GM12878 (cell line): ENCODE measurements at regions not wholly inside any gene's neighbourhood (a gene's known extent, or its start where the extent isn't known, plus 50 kb on each side); places are given as distances from the start of the nearest gene placed in this dataset.

Experiments used
- ATAC-seq: fragments of 200-7000 bp; cut with Tn5 transposase; 3 replicates; pipeline ENCODE4 v1.9.1; 2020; ENCODE audit warnings: mild to moderate bottlenecking, moderate library complexity
- BruUV-seq: library from RNA; stranded (reverse); fragments of 400-500 nt; replicated peaks from 2 replicates; lab custom pipeline; 2021; lab: Mats Ljungman, UMichigan
- CTCF ChIA-PET: fragments of 300-600 bp; sonication (Branson Sonifier 250); formaldehyde crosslinking; extraction: SDS; loops from one replicate; lab custom pipeline; 2021; ENCODE audit warnings: inconsistent platforms; lab: Yijun Ruan, JAX
- POLR2A ChIA-PET: fragments of 350-600 bp; formaldehyde crosslinking; extraction: SDS; loops from one replicate; lab custom pipeline; 2021; ENCODE audit warnings: inconsistent platforms; lab: Charles Lee
- RAD21 ChIA-PET: fragments of 300-600 bp; sonication (Branson Sonifier 250); formaldehyde crosslinking; loops from one replicate; lab custom pipeline; 2023; ENCODE audit warnings: antibody characterized with exemption; ENCODE audit not compliant: unreplicated experiment; lab: Charles Lee
- SMC1A ChIA-PET: fragments of 300-600 bp; sonication (Branson Sonifier 250); formaldehyde crosslinking; loops from one replicate; lab custom pipeline; 2023; ENCODE audit not compliant: unreplicated experiment, uncharacterized antibody; lab: Charles Lee
- DNase-seq: peaks from one replicate; pipeline ENCODE4 v3.0.0-alpha.2; 2011; ENCODE audit warnings: low read depth, low spot score
- FAIRE-seq: peaks from 3 replicates; lab custom pipeline; 2011; peaks lifted over from hg19 to GRCh38; lab: Jason Lieb, UNC
- H2AFZ ChIP-seq: 2 replicates; pipeline ENCODE4 v1.6.0; 2011; ENCODE audit warnings: low read depth, low read length, control low read depth; ENCODE audit not compliant: control insufficient read depth
- H3K27ac ChIP-seq: 2 replicates; pipeline ENCODE4 v1.5.1; 2011; ENCODE audit warnings: control low read depth; ENCODE audit not compliant: control insufficient read depth, insufficient read depth
- H3K27me3 ChIP-seq, 2 experiments: replicated peaks in 1 of 2; 2 replicates each; pipeline versions ENCODE4 v1.6.0 to v1.6.1; 2011; ENCODE audit warnings: low read length in 1 of 2; ENCODE audit not compliant: control insufficient read depth in 2 of 2, insufficient read depth in 2 of 2
- H3K36me3 ChIP-seq, 2 experiments: 2 replicates each; pipeline ENCODE4 v1.5.1; 2011; ENCODE audit warnings: low read length in 1 of 2; ENCODE audit not compliant: control insufficient read depth in 2 of 2, insufficient read depth in 2 of 2
- H3K4me1 ChIP-seq: 2 replicates; pipeline ENCODE4 v1.6.1; 2011; ENCODE audit warnings: mild to moderate bottlenecking, low read length, moderate library complexity, mixed read lengths; ENCODE audit not compliant: control insufficient read depth, insufficient read depth
- H3K4me2 ChIP-seq: 2 replicates; pipeline ENCODE4 v1.6.0; 2011; ENCODE audit warnings: control low read depth; ENCODE audit not compliant: control insufficient read depth, insufficient read depth
- H3K4me3 ChIP-seq: fragments of 200-600 bp; sonication (generic); 2 replicates; pipeline ENCODE4 v1.5.1; 2016
- H3K79me2 ChIP-seq: 2 replicates; pipeline ENCODE4 v1.6.0; 2011; ENCODE audit warnings: low read length; ENCODE audit not compliant: control insufficient read depth, insufficient read depth
- H3K9ac ChIP-seq: 2 replicates; pipeline ENCODE4 v1.8.0; 2011; ENCODE audit warnings: low read length, control low read depth, mixed read lengths; ENCODE audit not compliant: control insufficient read depth, insufficient read depth
- H3K9me3 ChIP-seq: replicated peaks from 3 replicates; pipeline ENCODE4 v1.5.1; 2011; ENCODE audit warnings: mild to moderate bottlenecking, low read length; ENCODE audit not compliant: control insufficient read depth, insufficient read depth
- H4K20me1 ChIP-seq: 2 replicates; pipeline ENCODE4 v1.6.0; 2011; ENCODE audit not compliant: control insufficient read depth, insufficient read depth
- BCL3 ChIP-seq: IDR thresholded peaks from 2 replicates; pipeline ENCODE4 v1.6.1; 2011; ENCODE audit warnings: borderline replicate concordance, low read depth, mild to moderate bottlenecking, moderate library complexity, low read length; ENCODE audit not compliant: insufficient read depth, poor library complexity, severe bottlenecking
- CHD2 ChIP-seq: IDR thresholded peaks from 2 replicates; pipeline ENCODE4 v1.6.1; 2011; ENCODE audit warnings: low read depth, low read length, improper control_type of control experiment, borderline replicate concordance
- HDGF ChIP-seq: fragments of 450-650 bp; IDR thresholded peaks from 2 replicates; pipeline ENCODE4 v1.6.1; 2016; ENCODE audit warnings: antibody characterized with exemption
- IRF4 ChIP-seq: IDR thresholded peaks from 2 replicates; pipeline ENCODE4 v1.6.1; 2011; ENCODE audit warnings: low read depth, low read length
- MYC ChIP-seq: IDR thresholded peaks from 2 replicates; pipeline ENCODE4 v1.6.1; 2011; ENCODE audit warnings: mild to moderate bottlenecking, low read length, moderate library complexity, inconsistent platforms; ENCODE audit not compliant: insufficient read depth, insufficient replicate concordance, insufficient read length, severe bottlenecking
- NFYA ChIP-seq: IDR thresholded peaks from 2 replicates; pipeline ENCODE4 v1.6.1; 2011; ENCODE audit warnings: low read depth, mild to moderate bottlenecking, low read length, improper control_type of control experiment, borderline replicate concordance
- PBX3 ChIP-seq: IDR thresholded peaks from 2 replicates; pipeline ENCODE4 v1.6.1; 2011; ENCODE audit warnings: mild to moderate bottlenecking, low read depth, low read length, moderate library complexity; ENCODE audit not compliant: insufficient replicate concordance
- RBBP5 ChIP-seq: fragments of 200-600 bp; sonication (generic); conservative IDR thresholded peaks from 2 replicates; pipeline ENCODE4 v1.6.1; 2016
- RELA ChIP-seq: fragments of 450-650 bp; IDR thresholded peaks from 2 replicates; pipeline ENCODE4 v1.8.0; 2014; ENCODE audit warnings: borderline replicate concordance; ENCODE audit not compliant: partially characterized antibody
- SMAD5 ChIP-seq: IDR thresholded peaks from 2 replicates; pipeline ENCODE4 v1.6.1; 2016; ENCODE audit warnings: antibody characterized with exemption, low read depth
- SMC3 ChIP-seq: IDR thresholded peaks from 2 replicates; pipeline ENCODE4 v1.6.1; 2011; ENCODE audit warnings: low read length, improper control_type of control experiment, borderline replicate concordance
- WRNIP1 ChIP-seq: IDR thresholded peaks from 2 replicates; pipeline ENCODE4 v1.6.1; 2011; ENCODE audit warnings: low read depth, low read length, improper control_type of control experiment, borderline replicate concordance
- YBX1 ChIP-seq: fragments of 450-650 bp; IDR thresholded peaks from 2 replicates; pipeline ENCODE4 v1.6.1; 2016; ENCODE audit warnings: antibody characterized with exemption
- ZNF274 ChIP-seq: IDR thresholded peaks from one replicate; pipeline ENCODE4 v1.8.0; 2011; ENCODE audit not compliant: insufficient read length, insufficient read depth
- WGBS: methylation state at CpG from one replicate; pipeline ENCODE4 v1.1.6; 2016; ENCODE audit warnings: low lambda C conversion rate; ENCODE audit not compliant: insufficient replicate concordance, insufficient coverage; ENCODE audit errors: missing lambda C conversion rate; 5-methylcytosine and 5-hydroxymethylcytosine counted together
- in situ Hi-C: fragments of 300-500 bp; cut with MboI; formaldehyde crosslinking; loops from 9 replicates; pipeline ENCODE4 v1.14.3; 2018; ENCODE audit warnings: mixed read lengths
- intact Hi-C: fragments of 100-400 bp; cut with micrococcal nuclease; formaldehyde crosslinking; loops from one replicate; pipeline ENCODE4 v1.14.2; 2022; ENCODE audit not compliant: unreplicated experiment
- TF ChIP-seq, protein P1 (sequence below): fragments of 450-650 bp; formaldehyde crosslinking; IDR thresholded peaks from 2 replicates; pipeline ENCODE4 v1.5.0; 2022; ENCODE audit warnings: mild to moderate bottlenecking, missing genetic modification characterization
- TF ChIP-seq, protein P2 (sequence below): fragments of 450-650 bp; IDR thresholded peaks from 2 replicates; pipeline ENCODE4 v1.6.1; 2018; ENCODE audit warnings: borderline replicate concordance, mild to moderate bottlenecking; ENCODE audit not compliant: partially characterized antibody

- ChIA-PET RAD21 (no interaction called here), SMC1A (no interaction called here), CTCF (no interaction called here), POLR2A (no interaction called here)
- Histone ChIP-seq H3K9ac (no peak overlapping the region), H4K20me1 (no peaks in the 10 kb centered on the region), H3K9me3 (no peaks in the 10 kb centered on the region), H3K27me3 (no peaks in the 10 kb centered on the region), H3K4me3 (no peak overlapping the region), H3K79me2 (no peaks in the 10 kb centered on the region), H3K4me2 (no peak overlapping the region), H3K4me1 (no peaks in the 10 kb centered on the region), H3K27ac (no peak overlapping the region), H3K36me3 (no peaks in the 10 kb centered on the region), H2AFZ (no peak overlapping the region)
- FAIRE-seq (no peak), ATAC-seq (no peak), DNase-seq (no peak)
- 45% methylated on average over 2 of the region's 2 CpGs for WGBS
- in situ Hi-C loops = no loop called here
- intact Hi-C loops = no loop called here
- no TSS peak for BruUV-seq
- TF ChIP-seq BCL3 = no peak
- no peak for TF ChIP-seq ZNF274
- TF ChIP-seq PBX3 = no peak
- TF ChIP-seq IRF4 = no peak
- no peak for TF ChIP-seq RELA
- no peak for TF ChIP-seq SMAD5
- TF ChIP-seq RBBP5 = no peak
- no peak for TF ChIP-seq SMC3
- TF ChIP-seq, protein P1, sequence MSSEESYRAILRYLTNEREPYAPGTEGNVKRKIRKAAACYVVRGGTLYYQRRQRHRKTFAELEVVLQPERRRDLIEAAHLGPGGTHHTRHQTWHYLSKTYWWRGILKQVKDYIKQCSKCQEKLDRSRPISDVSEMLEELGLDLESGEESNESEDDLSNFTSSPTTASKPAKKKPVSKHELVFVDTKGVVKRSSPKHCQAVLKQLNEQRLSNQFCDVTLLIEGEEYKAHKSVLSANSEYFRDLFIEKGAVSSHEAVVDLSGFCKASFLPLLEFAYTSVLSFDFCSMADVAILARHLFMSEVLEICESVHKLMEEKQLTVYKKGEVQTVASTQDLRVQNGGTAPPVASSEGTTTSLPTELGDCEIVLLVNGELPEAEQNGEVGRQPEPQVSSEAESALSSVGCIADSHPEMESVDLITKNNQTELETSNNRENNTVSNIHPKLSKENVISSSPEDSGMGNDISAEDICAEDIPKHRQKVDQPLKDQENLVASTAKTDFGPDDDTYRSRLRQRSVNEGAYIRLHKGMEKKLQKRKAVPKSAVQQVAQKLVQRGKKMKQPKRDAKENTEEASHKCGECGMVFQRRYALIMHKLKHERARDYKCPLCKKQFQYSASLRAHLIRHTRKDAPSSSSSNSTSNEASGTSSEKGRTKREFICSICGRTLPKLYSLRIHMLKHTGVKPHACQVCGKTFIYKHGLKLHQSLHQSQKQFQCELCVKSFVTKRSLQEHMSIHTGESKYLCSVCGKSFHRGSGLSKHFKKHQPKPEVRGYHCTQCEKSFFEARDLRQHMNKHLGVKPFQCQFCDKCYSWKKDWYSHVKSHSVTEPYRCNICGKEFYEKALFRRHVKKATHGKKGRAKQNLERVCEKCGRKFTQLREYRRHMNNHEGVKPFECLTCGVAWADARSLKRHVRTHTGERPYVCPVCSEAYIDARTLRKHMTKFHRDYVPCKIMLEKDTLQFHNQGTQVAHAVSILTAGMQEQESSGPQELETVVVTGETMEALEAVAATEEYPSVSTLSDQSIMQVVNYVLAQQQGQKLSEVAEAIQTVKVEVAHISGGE = no peak
- TF ChIP-seq WRNIP1 = no peak
- no peak for TF ChIP-seq YBX1
- no peak for TF ChIP-seq HDGF
- TF ChIP-seq CHD2 = no peak
- TF ChIP-seq, protein P2, sequence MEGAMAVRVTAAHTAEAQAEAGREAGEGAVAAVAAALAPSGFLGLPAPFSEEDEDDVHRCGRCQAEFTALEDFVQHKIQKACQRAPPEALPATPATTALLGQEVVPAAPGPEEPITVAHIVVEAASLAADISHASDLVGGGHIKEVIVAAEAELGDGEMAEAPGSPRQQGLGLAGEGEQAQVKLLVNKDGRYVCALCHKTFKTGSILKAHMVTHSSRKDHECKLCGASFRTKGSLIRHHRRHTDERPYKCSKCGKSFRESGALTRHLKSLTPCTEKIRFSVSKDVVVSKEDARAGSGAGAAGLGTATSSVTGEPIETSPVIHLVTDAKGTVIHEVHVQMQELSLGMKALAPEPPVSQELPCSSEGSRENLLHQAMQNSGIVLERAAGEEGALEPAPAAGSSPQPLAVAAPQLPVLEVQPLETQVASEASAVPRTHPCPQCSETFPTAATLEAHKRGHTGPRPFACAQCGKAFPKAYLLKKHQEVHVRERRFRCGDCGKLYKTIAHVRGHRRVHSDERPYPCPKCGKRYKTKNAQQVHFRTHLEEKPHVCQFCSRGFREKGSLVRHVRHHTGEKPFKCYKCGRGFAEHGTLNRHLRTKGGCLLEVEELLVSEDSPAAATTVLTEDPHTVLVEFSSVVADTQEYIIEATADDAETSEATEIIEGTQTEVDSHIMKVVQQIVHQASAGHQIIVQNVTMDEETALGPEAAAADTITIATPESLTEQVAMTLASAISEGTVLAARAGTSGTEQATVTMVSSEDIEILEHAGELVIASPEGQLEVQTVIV = no peak
- no peak for TF ChIP-seq MYC
- TF ChIP-seq NFYA = no peak
Observed at GRCh38 chr13:86201477-86201876, 402.3 kb upstream of the SLITRK6 start.
